ENCODE measurements at regions not wholly inside any gene's neighbourhood (a gene's known extent, or its start where the extent isn't known, plus 50 kb on each side); places are given as distances from the start of the nearest gene placed in this dataset.

GRCh38 chr21:28235169-28235895, 757.3 kb downstream of the LTN1 start:
- no peak overlapping the region for H3K9ac ChIP-seq (ENCODE audit: low read depth, low read length, poor library complexity, severe bottlenecking)
- no peak overlapping the region for H2AFZ ChIP-seq (ENCODE audit: low read length)
- no peaks in the 10 kb centered on the region for H3K36me3 ChIP-seq (ENCODE audit: insufficient read depth, low read length)
- H3K27me3 ChIP-seq (ENCODE audit: insufficient read depth, low read length, poor library complexity, severe bottlenecking) = no peaks in the 10 kb centered on the region
- no peak overlapping the region for H3K4me3 ChIP-seq (ENCODE audit: low read length, poor library complexity, severe bottlenecking)
- H3K9me3 ChIP-seq (ENCODE audit: insufficient read depth, low read depth, low read length) = no peaks in the 10 kb centered on the region
- H3K79me2 ChIP-seq (ENCODE audit: insufficient read depth, low read length) = no peaks in the 10 kb centered on the region
- TF ChIP-seq EZH2phosphoT487 (IDR thresholded peaks at IDR 0.05; ENCODE audit: borderline replicate concordance) = no peak
- TF ChIP-seq CTCF (conservative IDR thresholded peaks at IDR 0.05; ENCODE audit: low read length) = no peak
- H3K9me2 ChIP-seq (replicated peaks; ENCODE audit: low read depth, low read length) = no peaks in the 10 kb centered on the region
- no peaks in the 10 kb centered on the region for H3F3A ChIP-seq (ENCODE audit: low read depth)
- H3K4me2 ChIP-seq (ENCODE audit: low read depth, low read length, poor library complexity, severe bottlenecking) = no peak overlapping the region
- H3K4me1 ChIP-seq (ENCODE audit: insufficient read depth, low read length, poor library complexity, severe bottlenecking) = no peaks in the 10 kb centered on the region
- H4K20me1 ChIP-seq (ENCODE audit: insufficient read depth, low read length, poor library complexity, severe bottlenecking) = no peaks in the 10 kb centered on the region

DNA sequence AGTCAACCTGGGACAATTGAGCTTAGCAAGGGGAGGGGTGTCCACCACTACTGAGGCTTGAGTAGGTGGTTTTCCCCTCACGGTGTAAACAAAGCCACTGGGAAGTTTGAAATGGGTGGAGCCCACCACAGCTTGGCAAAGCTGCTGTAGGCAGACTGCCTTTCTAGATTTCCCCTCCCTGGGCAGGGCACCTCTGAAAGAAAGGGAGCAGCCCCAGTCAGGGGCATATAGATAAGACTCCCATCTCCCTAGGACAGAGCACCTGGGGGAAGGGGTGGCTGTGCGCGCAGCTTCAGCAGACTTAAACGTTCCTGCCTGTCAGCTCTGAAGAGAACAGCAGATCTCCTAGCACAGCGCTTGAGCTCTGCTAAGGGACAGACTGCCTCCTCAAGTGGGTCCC, 758.4 kb downstream of the LTN1 start:
- Histone ChIP-seq H3K9me2 (replicated peaks; ENCODE audit: low read depth, low read length) (no peaks in the 10 kb centered on the region), H3K9me3 (ENCODE audit: insufficient read depth, low read depth, low read length) (no peaks in the 10 kb centered on the region), H3K4me3 (ENCODE audit: low read length, poor library complexity, severe bottlenecking) (no peak overlapping the region), H4K20me1 (ENCODE audit: insufficient read depth, low read length, poor library complexity, severe bottlenecking) (no peaks in the 10 kb centered on the region), H2AFZ (ENCODE audit: low read length) (no peak overlapping the region), H3K79me2 (ENCODE audit: insufficient read depth, low read length) (no peaks in the 10 kb centered on the region), H3K27me3 (ENCODE audit: insufficient read depth, low read length, poor library complexity, severe bottlenecking) (no peaks in the 10 kb centered on the region), H3K9ac (ENCODE audit: low read depth, low read length, poor library complexity, severe bottlenecking) (no peak overlapping the region), H3K36me3 (ENCODE audit: insufficient read depth, low read length) (no peaks in the 10 kb centered on the region), H3F3A (ENCODE audit: low read depth) (no peaks in the 10 kb centered on the region), H3K4me1 (ENCODE audit: insufficient read depth, low read length, poor library complexity, severe bottlenecking) (no peaks in the 10 kb centered on the region), H3K4me2 (ENCODE audit: low read depth, low read length, poor library complexity, severe bottlenecking) (no peak overlapping the region)
- no peak for TF ChIP-seq CTCF (conservative IDR thresholded peaks at IDR 0.05; ENCODE audit: low read length)
- TF ChIP-seq EZH2phosphoT487 (IDR thresholded peaks at IDR 0.05; ENCODE audit: borderline replicate concordance) = no peak

GRCh38 chr21:28233536-28234220, 759.0 kb downstream of the LTN1 start:
- TF ChIP-seq EZH2phosphoT487 (IDR thresholded peaks at IDR 0.05; ENCODE audit: borderline replicate concordance) (no peak), CTCF (conservative IDR thresholded peaks at IDR 0.05; ENCODE audit: low read length) (no peak)

More at GRCh38 chr21:28233536-28234220, 759.0 kb downstream of the LTN1 start:
- no peaks in the 10 kb centered on the region for H4K20me1 ChIP-seq (ENCODE audit: insufficient read depth, low read length, poor library complexity, severe bottlenecking)
- H3F3A ChIP-seq (ENCODE audit: low read depth) = no peaks in the 10 kb centered on the region
- H3K4me3 ChIP-seq (ENCODE audit: low read length, poor library complexity, severe bottlenecking) = no peak overlapping the region
- H3K4me2 ChIP-seq (ENCODE audit: low read depth, low read length, poor library complexity, severe bottlenecking) = no peak overlapping the region
- no peaks in the 10 kb centered on the region for H3K4me1 ChIP-seq (ENCODE audit: insufficient read depth, low read length, poor library complexity, severe bottlenecking)
- H2AFZ ChIP-seq (ENCODE audit: low read length) = no peak overlapping the region
- H3K79me2 ChIP-seq (ENCODE audit: insufficient read depth, low read length) = no peaks in the 10 kb centered on the region
- no peaks in the 10 kb centered on the region for H3K27me3 ChIP-seq (ENCODE audit: insufficient read depth, low read length, poor library complexity, severe bottlenecking)
- no peaks in the 10 kb centered on the region for H3K9me2 ChIP-seq (replicated peaks; ENCODE audit: low read depth, low read length)
- no peak overlapping the region for H3K9ac ChIP-seq (ENCODE audit: low read depth, low read length, poor library complexity, severe bottlenecking)
- no peaks in the 10 kb centered on the region for H3K36me3 ChIP-seq (ENCODE audit: insufficient read depth, low read length)
- no peaks in the 10 kb centered on the region for H3K9me3 ChIP-seq (ENCODE audit: insufficient read depth, low read depth, low read length)

Data from Loucy (cell line).